HG03432 (cell line): ENCODE measurements at regions not wholly inside any gene's neighbourhood (a gene's known extent, or its start where the extent isn't known, plus 50 kb on each side); places are given as distances from the start of the nearest gene placed in this dataset.

Experiments used
- ATAC-seq: cut with Tn5 transposase; IDR thresholded peaks from one replicate; pipeline ENCODE4 v1.9.1; 2021; ENCODE audit warnings: mild to moderate bottlenecking, moderate library complexity; ENCODE audit not compliant: unreplicated experiment

DNA sequence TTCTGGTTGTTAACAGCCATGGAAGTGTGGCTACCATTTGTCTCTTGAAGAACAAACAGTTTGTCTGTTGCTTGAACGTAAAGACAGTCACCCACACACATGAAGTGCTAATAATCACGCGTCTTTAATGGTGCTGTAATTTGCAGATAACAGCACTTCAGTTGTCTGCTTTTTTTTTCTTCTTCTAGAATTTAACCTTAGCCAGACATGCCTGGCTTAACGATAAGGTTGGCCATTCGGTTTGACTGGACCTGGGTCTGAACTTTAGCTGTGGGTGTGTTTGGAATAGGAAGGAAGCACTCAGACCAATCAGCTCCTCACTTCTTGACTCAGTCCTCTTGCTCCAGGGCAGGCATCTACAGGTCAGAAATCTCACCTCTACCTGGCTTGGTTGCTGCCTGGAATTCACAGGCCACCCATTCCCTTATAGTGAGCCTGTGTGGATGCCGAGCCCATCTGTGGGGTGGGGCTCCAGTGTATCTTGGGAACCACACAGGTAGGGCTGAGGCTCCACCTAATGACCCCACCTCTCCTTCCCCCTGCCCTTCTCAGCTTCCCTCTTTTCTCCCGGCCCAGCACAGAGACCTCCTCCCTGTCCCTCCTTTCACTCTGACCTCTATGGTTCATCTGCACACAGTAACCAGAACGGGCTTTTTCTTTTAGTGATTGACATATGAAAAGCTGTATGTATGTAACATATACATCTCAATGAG lies 246.4 kb upstream of the PWP1 start:
- ATAC-seq, result no peak

- no peak for ATAC-seq
These were observed 245.0 kb upstream of the PWP1 start for GRCh38 chr12:107440606-107441005.

DNA sequence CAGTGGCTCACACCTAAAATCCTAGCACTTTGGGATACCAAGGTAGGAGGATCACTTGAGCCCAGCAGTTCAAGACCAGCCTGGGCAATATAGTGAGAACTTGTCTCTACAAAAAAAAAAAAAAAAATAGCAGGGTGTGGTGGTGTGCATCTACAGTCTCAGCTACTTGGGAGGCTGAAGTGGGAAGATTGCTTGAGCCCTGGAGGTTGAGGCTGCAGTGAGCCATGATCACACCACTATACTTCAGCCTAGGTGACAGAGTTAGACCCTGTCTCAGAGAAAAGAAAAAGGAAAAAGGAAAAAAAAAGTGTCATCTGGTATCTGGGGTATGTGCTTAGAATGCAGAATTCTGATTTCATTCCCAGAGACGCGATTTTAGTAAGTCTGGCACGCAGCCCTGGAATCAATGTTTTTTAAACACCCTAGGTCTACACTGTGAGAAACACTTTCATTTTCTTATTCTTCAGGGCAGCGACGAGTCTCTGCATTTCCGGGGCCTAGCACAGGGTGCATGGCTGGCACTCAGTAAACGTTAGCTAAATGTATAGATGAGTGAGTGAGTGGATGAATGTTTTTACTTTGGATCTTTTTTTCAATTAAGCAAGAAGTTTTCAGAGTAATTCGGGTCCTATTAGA lies 243.8 kb upstream of the PWP1 start:
- no peak for ATAC-seq

GRCh38 chr12:107442326-107442987 lies 243.1 kb upstream of the PWP1 start:
- ATAC-seq, result no peak

DNA sequence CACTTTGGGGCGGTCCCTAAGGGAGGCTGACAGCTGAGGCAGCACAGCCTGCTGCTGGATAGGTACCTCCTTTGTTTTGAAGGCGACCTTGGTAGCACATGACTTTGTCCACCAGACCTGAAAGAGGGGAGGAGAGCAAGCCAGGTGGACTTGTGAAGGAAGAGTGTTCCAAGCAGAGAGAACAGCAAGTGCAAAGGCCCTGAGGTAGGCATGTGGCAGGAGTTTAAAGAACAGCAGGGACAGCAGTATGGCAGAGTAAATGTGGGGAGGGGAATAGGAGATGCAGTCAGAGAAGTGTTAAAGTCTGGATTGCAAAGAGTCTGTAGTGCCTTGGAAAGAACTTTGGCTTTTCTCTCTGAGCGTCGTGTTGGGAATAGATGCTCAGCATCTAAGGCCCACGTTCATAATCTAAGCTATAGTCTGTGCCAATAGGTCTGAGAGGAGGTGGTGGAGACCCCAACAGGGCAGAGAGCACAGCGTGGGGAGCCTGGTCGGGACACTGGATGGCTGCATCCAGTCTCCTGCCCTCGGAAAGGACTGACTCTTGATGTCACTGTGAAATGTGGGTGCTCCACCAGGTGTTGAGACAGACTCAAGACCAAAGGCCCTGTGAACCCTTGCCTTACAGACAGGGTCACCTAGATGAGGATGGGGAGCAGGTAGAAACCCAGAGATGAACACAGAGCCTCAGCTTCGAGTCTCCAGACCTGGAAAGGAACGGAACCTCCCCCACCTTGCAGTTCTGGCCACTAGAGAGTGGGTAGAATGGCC lies 242.1 kb upstream of the PWP1 start:
- ATAC-seq, result no peak

- no peak for ATAC-seq
These were observed 240.8 kb upstream of the PWP1 start for GRCh38 chr12:107444771-107445170.

DNA sequence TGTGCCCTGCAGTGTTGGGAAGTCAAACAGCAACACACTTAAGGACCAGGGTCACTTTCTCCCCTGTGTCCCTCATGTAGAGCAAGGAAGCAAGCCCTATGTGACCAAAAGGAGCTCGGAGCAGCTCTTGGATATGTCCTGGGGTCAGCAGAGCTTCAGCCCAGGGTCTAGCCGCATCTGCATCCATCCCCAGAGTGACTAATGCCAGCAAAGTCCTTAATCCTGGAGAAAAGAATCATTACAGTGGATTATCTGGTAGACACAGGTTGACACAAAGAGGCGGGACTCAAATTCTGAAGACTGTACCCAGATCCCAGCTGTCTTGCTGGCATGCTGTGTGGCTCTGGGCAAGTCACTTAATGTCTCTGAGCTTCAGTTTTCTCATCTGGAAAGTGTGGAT lies 239.1 kb upstream of the PWP1 start:
- no peak for ATAC-seq

DNA sequence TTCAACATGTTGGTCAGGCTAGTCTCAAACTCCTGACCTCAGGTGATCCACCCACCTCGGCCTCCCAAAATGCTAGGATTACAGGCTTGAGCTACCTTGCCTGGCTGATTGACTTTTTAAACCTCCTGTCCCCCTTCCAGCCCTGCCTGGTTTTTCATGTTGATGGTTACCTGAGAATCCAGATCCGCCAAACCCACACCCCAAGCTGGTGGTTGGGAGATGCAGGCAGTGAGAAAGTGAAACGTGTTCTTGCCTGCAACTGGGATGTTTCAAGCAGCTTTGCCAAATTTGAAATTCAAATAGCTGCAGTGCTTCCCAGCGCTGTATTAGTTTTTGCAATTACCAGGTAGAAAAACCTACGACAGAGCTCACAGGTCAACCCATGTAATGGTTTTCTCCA lies 238.3 kb upstream of the PWP1 start:
- ATAC-seq, result no peak

GRCh38 chr12:107448198-107448597 lies 237.4 kb upstream of the PWP1 start:
- no peak for ATAC-seq

- ATAC-seq, result no peak
These were observed 235.7 kb upstream of the PWP1 start for GRCh38 chr12:107449891-107450290.

DNA sequence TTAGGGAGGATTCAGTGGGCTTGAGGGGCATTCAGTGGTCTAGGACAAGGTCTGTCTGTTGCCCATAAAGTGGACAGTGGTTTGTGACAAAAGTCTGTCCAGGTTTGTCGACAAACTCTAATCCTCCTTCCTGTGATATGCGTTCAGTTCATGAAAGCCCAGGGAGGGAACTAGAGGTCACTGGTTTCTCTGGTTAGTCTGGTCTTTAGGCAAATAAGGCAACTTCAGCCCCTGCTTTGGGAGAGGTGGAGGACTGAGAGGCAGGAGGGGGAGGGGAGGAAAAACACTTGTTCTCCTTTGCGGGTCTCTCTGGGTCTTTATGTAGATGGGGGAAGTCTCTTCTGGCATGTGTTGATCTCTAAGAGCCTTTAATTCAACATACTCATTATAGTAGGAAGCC lies 235.1 kb upstream of the PWP1 start:
- no peak for ATAC-seq

GRCh38 chr12:107451246-107451645 lies 234.4 kb upstream of the PWP1 start:
- no peak for ATAC-seq

- no peak for ATAC-seq
These were observed 231.3 kb upstream of the PWP1 start for GRCh38 chr12:107454109-107454830.

DNA sequence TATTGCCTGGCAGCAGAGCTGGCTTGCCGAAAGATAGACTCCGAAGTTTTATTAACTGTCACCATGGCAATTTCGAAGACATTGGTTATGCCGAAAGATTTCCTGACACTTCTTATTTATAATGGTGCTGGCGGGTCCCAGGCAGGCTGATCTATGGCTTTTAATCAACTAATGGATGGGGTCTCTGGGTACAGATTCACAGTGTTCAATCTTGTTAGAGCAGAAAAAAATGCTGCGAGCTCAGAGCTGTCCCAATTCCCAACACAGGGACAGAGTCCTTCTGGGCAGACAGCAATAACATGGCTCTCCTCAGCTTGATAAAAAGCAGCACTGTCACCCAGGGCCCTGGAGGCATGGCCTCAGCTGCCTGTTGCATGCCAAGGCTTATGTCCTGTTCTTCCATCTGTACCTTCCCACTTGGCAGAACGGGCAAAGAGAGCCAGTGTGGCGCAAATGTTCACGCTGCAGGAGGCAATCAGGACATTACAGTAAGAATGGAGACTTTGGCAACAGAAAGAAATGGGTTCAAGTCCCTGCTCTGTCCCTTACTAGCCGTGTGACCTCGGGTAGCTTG lies 228.2 kb upstream of the PWP1 start:
- ATAC-seq, result no peak

DNA sequence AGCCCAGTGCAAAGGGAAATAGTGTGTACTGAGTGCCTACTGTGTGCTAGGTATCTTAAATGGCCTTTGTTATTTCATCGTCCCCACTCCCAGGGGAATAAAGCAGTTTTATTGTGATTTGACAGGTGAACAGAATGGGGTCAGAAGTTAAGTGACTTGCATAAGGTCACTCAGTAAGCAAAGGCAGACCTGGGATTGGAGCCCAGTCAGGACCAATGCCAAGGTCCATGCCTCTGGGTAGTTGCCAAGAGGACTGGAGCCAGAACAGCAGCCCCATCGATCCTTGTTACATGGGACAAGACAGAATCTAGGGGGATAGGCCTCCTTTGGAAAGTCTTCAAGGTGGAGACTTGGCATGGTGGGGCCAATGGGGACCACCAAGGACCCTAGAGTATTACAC lies 227.4 kb upstream of the PWP1 start:
- no peak for ATAC-seq

- no peak for ATAC-seq
These were observed 226.6 kb upstream of the PWP1 start for GRCh38 chr12:107458990-107459389.

- no peak for ATAC-seq
These were observed 226.0 kb upstream of the PWP1 start for GRCh38 chr12:107459641-107460040.

DNA sequence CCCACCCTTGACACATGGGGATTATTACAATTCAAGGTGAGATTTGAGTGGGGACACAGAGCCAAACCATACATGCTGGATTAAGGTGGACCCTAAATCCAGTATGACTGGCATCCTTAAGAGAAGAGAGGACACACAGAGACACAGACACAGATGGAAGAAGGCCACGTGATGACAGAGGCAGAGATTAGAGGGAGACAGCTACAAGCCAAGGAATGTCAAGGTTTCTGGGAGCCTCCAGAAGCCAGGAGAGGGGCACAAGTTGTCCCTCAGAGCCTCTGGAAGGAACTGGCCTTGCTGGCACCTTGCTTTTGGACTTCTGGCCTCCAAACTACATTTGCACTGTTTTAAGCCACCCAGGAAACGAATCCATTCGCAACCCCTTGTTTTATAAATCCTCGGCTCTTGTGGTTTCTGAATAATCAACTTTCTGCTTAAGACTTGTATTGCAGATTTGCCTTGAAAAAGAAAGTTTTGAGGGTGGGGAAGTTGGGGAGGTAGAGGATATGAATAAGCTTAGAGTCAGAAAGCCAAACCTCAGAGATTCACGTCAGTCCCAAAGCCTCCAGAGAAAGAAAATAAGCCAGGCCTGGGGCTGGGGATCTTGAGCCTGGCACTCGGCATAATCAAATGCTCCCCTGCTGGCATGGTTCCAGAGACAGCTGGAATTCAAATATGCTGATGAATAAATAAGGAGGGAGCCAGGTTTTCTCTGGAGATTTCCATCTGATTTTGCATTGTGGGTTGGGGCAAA lies 224.2 kb upstream of the PWP1 start:
- no peak for ATAC-seq

- ATAC-seq, result no peak
These were observed 222.9 kb upstream of the PWP1 start for GRCh38 chr12:107462428-107463332.
